ENCODE measurements at regions not wholly inside any gene's neighbourhood (a gene's known extent, or its start where the extent isn't known, plus 50 kb on each side); places are given as distances from the start of the nearest gene placed in this dataset.

DNA sequence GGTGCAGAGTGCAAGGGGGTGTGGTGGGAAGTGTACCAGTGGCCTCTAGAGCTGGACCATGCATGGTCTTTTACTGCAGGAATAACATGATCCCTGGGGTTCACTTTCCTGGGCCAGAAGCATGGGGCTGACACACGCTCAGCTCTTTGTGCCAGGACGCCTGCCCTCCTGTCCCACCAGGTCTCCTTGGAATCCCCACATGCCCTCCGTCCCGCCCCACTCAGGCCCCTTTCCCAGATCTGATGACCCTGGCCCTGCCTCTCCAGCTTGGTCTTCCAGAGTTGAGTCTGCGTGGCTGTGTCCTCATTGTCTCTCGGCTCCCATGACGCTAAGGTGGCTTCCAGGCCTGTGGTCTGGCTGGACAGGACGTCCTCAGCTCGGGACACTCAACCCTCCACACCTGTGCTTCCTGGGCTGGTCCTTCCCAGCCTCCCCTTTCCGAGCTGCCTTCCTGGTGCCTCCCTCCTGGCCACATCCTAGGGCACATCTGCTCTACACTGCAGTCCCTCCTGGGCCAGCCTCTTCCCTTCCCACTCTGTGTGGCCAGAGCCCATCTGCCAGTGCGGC lies 249.5 kb upstream of the SHH start:
- intact Hi-C loops (cut with DNase I) = no loop called here
- H3K4me3 ChIP-seq = no peak overlapping the region
- no peaks in the 10 kb centered on the region for H3K27me3 ChIP-seq (replicated peaks; ENCODE audit: insufficient read depth)
- TF ChIP-seq POLR2A (IDR thresholded peaks at IDR 0.05) (no peak), POLR2AphosphoS5 (IDR thresholded peaks at IDR 0.05) (no peak)
- TF ChIP-seq, protein P1, sequence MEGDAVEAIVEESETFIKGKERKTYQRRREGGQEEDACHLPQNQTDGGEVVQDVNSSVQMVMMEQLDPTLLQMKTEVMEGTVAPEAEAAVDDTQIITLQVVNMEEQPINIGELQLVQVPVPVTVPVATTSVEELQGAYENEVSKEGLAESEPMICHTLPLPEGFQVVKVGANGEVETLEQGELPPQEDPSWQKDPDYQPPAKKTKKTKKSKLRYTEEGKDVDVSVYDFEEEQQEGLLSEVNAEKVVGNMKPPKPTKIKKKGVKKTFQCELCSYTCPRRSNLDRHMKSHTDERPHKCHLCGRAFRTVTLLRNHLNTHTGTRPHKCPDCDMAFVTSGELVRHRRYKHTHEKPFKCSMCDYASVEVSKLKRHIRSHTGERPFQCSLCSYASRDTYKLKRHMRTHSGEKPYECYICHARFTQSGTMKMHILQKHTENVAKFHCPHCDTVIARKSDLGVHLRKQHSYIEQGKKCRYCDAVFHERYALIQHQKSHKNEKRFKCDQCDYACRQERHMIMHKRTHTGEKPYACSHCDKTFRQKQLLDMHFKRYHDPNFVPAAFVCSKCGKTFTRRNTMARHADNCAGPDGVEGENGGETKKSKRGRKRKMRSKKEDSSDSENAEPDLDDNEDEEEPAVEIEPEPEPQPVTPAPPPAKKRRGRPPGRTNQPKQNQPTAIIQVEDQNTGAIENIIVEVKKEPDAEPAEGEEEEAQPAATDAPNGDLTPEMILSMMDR (IDR thresholded peaks at IDR 0.05) = no peak
- no peaks in the 10 kb centered on the region for H3K36me3 ChIP-seq
- H3K9me3 ChIP-seq = no peaks in the 10 kb centered on the region
- no peak for DNase-seq (ENCODE audit: low spot score)
- no peaks in the 10 kb centered on the region for H3K4me1 ChIP-seq (replicated peaks)
- no peak overlapping the region for H3K27ac ChIP-seq
- 91% methylated on average over 11 of the region's 11 CpGs for WGBS

DNA sequence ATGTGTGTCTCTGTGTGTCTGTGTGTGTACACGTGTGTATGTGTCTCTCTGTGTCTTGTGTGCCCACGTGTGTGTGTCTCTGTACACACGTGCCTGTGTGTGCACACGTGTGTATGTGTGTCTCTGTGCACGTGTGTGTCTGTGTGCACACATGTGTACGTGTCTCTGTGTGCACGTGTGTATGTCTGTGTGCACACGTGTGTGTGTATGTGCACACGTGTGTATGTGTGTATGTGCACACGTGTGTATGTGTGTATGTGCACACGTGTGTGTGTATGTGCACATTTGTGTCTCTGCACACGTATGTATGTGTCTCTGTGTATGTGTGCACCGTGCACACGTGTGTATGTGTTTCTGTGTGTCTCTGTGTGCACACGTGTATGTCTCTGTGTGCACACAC lies 248.7 kb upstream of the SHH start:
- Histone ChIP-seq H3K27me3 (replicated peaks; ENCODE audit: insufficient read depth) (no peaks in the 10 kb centered on the region), H3K4me3 (no peak overlapping the region), H3K9me3 (no peaks in the 10 kb centered on the region), H3K27ac (no peak overlapping the region), H3K36me3 (no peaks in the 10 kb centered on the region), H3K4me1 (replicated peaks) (no peaks in the 10 kb centered on the region)
- intact Hi-C loops (cut with DNase I) = no loop called here
- no peak for TF ChIP-seq POLR2AphosphoS5 (IDR thresholded peaks at IDR 0.05)
- TF ChIP-seq, protein P1 (IDR thresholded peaks at IDR 0.05) = no peak
- TF ChIP-seq POLR2A (IDR thresholded peaks at IDR 0.05) = no peak
- WGBS = 84% methylated on average over 15 of the region's 15 CpGs
- no peak for DNase-seq (ENCODE audit: low spot score)

DNA sequence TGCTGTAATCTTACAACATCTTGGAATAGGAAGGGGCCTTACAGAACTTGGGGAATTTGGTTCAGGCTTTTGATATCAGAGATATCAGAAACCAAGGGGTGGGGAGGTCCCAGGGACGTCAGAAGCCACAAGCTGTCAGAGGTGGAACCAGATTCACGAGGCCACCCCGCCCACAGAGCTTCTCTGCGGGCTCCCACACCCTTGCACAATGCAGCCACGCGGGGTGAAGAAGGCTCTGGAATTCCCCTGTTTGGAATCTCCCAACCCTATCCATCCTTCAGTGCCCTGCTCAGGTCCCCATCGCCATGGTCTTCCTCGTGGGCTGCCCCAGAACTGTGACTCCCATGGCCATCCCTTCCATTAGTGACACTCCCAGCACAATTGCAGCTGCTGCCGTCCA lies 247.1 kb upstream of the SHH start:
- Histone ChIP-seq H3K9me3 (no peaks in the 10 kb centered on the region), H3K27ac (no peak overlapping the region), H3K4me1 (replicated peaks) (no peaks in the 10 kb centered on the region), H3K27me3 (replicated peaks; ENCODE audit: insufficient read depth) (no peaks in the 10 kb centered on the region), H3K4me3 (no peak overlapping the region), H3K36me3 (no peaks in the 10 kb centered on the region)
- TF ChIP-seq POLR2A (IDR thresholded peaks at IDR 0.05) = no peak
- no peak for TF ChIP-seq POLR2AphosphoS5 (IDR thresholded peaks at IDR 0.05)
- TF ChIP-seq, protein P1 (IDR thresholded peaks at IDR 0.05) = no peak
- intact Hi-C loops (cut with DNase I) = no loop called here
- 65% methylated on average over 9 of the region's 9 CpGs for WGBS
- no peak for DNase-seq (ENCODE audit: low spot score)

DNA sequence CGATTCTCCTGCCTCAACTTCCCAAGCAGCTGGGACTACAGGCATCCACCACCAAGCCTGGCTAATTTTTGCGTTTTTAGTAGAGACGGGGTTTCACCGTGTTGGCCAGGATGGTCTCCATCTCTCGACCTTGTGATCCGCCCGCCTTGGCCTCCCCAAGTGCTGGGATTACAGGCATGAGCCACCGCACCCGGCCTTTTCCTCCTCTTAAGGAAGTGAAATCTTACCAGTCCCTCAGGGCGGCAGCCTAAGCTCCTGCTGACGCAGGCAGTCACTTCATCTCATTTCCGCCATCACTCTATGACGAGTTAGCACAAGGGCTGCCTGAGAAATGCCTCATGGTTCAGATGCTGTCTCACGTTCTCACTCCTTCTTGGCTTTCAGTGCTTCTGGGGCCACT lies 246.0 kb upstream of the SHH start:
- Histone ChIP-seq H3K4me1 (replicated peaks) (no peaks in the 10 kb centered on the region), H3K4me3 (no peak overlapping the region), H3K36me3 (no peaks in the 10 kb centered on the region), H3K27ac (no peak overlapping the region), H3K9me3 (no peaks in the 10 kb centered on the region), H3K27me3 (replicated peaks; ENCODE audit: insufficient read depth) (no peaks in the 10 kb centered on the region)
- 95% methylated on average over 14 of the region's 14 CpGs for WGBS
- TF ChIP-seq POLR2AphosphoS5 (IDR thresholded peaks at IDR 0.05) (no peak), POLR2A (IDR thresholded peaks at IDR 0.05) (no peak)
- TF ChIP-seq, protein P1 (IDR thresholded peaks at IDR 0.05) = no peak
- intact Hi-C loops (cut with DNase I) = no loop called here
- DNase-seq (ENCODE audit: low spot score) = no peak

DNA sequence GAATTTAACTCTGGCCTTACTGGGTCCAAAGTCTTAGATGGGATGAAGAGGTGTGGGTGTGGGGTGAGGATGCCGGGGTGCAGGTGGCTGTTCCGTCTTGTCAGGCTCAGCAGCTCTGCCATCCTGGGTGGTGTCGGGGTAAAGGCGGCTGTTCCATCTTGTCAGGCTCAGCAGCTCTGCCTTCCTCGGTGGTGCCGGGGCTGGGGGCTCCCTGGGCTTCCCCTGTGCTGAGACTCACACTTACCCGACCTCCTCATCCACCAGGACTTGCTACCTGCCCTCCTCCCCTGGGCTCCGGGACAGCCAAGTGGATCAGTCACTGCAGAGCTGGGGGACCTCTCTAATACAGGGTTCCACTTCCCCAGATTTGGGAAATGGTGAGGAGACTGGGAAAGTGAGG lies 244.3 kb upstream of the SHH start:
- no peak overlapping the region for H3K27ac ChIP-seq
- H3K27me3 ChIP-seq (replicated peaks; ENCODE audit: insufficient read depth) = no peaks in the 10 kb centered on the region
- intact Hi-C loops (cut with DNase I) = no loop called here
- no peaks in the 10 kb centered on the region for H3K9me3 ChIP-seq
- DNase-seq (ENCODE audit: low spot score) = no peak
- H3K36me3 ChIP-seq = no peaks in the 10 kb centered on the region
- 91% methylated on average over 8 of the region's 8 CpGs for WGBS
- TF ChIP-seq POLR2AphosphoS5 (IDR thresholded peaks at IDR 0.05) = no peak
- TF ChIP-seq, protein P1 (IDR thresholded peaks at IDR 0.05) = no peak
- TF ChIP-seq POLR2A (IDR thresholded peaks at IDR 0.05) = no peak
- no peak overlapping the region for H3K4me3 ChIP-seq
- H3K4me1 ChIP-seq (replicated peaks) = no peaks in the 10 kb centered on the region
